ENCODE measurements at regions not wholly inside any gene's neighbourhood (a gene's known extent, or its start where the extent isn't known, plus 50 kb on each side); places are given as distances from the start of the nearest gene placed in this dataset.
A peak's percentile ranks its signal among the peaks of the same experiment; 100 is the strongest.

DNA sequence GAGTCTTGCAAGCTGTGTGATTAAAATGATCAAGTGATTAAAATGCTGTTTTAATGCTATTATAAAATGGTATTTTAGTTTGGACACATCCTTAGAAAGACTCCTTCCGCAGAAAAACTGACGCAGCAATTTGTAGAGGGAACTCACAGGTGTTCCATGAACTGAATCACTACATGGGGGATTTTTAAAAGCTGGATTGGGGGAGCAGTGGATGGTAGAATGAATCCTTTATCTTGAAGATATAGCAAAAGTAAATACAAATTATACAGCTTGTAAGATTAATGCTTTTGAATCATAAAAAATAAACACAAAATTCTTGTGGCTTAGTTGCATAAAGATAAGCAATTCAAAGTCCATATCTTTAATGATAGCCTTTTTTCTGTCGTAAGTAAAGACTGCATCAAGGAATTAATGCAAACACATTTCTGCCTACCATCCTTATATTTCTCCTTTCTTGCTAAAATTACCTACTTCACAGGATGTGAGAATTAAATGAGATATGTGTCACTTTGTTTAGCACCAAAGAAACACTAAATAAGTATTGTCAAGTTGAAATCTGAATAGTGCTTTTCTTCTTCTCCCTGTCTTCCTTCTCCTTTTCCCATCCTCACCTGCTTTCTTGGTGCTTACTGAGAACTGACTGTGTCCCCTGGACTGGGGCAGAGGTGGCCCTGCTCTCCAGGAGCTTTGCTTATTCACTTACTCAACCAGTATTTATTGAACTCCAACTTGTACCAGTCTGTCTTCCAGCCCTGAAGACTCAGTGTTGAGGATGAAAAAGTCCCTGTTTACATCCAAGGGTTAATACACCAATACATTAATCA, 61.5 kb upstream of the F3 start:
- H3K36me3 ChIP-seq (ENCODE audit: control insufficient read depth, insufficient read depth, low read length) = no peaks in the 10 kb centered on the region
- ChIA-PET CTCF (interaction anchor here (0.6 to 1.2 kb wide), 3 partner anchors 19 to 203 kb away, joined by 3 read pairs; no protein-coding TSS in a partner anchor), POLR2A (no interaction called here)
- TF ChIP-seq, protein P1, sequence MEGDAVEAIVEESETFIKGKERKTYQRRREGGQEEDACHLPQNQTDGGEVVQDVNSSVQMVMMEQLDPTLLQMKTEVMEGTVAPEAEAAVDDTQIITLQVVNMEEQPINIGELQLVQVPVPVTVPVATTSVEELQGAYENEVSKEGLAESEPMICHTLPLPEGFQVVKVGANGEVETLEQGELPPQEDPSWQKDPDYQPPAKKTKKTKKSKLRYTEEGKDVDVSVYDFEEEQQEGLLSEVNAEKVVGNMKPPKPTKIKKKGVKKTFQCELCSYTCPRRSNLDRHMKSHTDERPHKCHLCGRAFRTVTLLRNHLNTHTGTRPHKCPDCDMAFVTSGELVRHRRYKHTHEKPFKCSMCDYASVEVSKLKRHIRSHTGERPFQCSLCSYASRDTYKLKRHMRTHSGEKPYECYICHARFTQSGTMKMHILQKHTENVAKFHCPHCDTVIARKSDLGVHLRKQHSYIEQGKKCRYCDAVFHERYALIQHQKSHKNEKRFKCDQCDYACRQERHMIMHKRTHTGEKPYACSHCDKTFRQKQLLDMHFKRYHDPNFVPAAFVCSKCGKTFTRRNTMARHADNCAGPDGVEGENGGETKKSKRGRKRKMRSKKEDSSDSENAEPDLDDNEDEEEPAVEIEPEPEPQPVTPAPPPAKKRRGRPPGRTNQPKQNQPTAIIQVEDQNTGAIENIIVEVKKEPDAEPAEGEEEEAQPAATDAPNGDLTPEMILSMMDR (IDR thresholded peaks at IDR 0.05; ENCODE audit: insufficient read depth, low read depth, low read length) = no peak
- H3K27me3 ChIP-seq (ENCODE audit: control insufficient read depth, insufficient read depth, low read length) = no peaks in the 10 kb centered on the region; the same call in 1 of the 2 replicates
- H3K4me3 ChIP-seq (ENCODE audit: low read depth, low read length) = no peak overlapping the region
- no peak for DNase-seq (ENCODE audit: low read depth)

DNA sequence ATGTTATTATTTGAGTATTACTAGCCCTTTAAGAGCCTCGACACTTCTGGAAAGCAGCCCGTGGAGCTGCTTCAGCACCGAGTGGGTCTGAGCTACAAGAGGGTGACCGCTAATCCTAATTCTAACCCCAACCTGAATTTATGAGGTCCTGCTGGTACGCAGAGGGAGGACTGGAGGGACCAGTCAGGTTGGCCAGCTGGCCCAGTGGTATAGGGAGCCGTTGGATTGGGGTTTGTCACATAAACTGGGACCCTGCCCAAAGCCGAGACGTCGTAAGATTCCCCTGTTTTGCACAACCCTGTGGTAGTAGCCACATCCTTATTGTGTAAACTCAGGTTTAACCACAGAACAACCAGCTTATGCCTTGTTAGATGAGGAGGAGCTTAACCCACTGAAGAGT, 60.8 kb upstream of the F3 start:
- TF ChIP-seq, protein P1 (IDR thresholded peaks at IDR 0.05; ENCODE audit: insufficient read depth, low read depth, low read length) = no peak
- H3K4me3 ChIP-seq (ENCODE audit: low read depth, low read length) = no peak overlapping the region
- H3K36me3 ChIP-seq (ENCODE audit: control insufficient read depth, insufficient read depth, low read length) = no peaks in the 10 kb centered on the region
- no peak for DNase-seq (ENCODE audit: low read depth)
- ChIA-PET CTCF (interaction anchor here (1.0 to 1.2 kb wide), 2 partner anchors 19 to 204 kb away, joined by 3 read pairs; no protein-coding TSS in a partner anchor), POLR2A (no interaction called here)
- no peaks in the 10 kb centered on the region; the same call in 1 of the 2 replicates for H3K27me3 ChIP-seq (ENCODE audit: control insufficient read depth, insufficient read depth, low read length)

DNA sequence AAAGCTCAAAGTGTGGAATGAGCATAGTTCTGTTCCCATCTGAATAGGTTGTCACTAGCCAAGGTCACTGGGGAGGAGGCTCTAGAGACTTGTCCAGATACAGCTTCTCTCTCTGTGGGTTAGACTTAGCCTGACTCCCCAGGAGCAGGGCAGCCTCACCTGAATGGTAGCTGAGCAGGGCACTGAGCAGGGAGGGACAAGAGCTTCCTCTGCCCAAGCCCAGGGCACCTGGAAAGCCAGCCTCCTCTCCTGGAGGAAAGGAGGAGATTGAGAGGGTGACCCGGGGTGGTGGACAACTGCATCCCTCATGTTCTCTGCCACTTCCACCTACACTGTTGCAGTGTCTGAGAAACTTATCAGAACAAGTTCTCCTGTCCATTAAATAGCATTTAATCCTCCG, 59.0 kb upstream of the F3 start:
- Histone ChIP-seq H3K36me3 (ENCODE audit: control insufficient read depth, insufficient read depth, low read length) (no peaks in the 10 kb centered on the region), H3K4me3 (ENCODE audit: low read depth, low read length) (no peak overlapping the region), H3K27me3 (ENCODE audit: control insufficient read depth, insufficient read depth, low read length) (no peaks in the 10 kb centered on the region; the same call in 1 of the 2 replicates)
- no peak for DNase-seq (ENCODE audit: low read depth)
- TF ChIP-seq, protein P1 (IDR thresholded peaks at IDR 0.05; ENCODE audit: insufficient read depth, low read depth, low read length) = no peak
- POLR2A ChIA-PET = no interaction called here
- CTCF ChIA-PET = interaction anchor here (0.9 to 3.4 kb wide), 4 partner anchors 12 to 204 kb away, joined by 4 to 11 read pairs (median 5); no protein-coding TSS in a partner anchor

DNA sequence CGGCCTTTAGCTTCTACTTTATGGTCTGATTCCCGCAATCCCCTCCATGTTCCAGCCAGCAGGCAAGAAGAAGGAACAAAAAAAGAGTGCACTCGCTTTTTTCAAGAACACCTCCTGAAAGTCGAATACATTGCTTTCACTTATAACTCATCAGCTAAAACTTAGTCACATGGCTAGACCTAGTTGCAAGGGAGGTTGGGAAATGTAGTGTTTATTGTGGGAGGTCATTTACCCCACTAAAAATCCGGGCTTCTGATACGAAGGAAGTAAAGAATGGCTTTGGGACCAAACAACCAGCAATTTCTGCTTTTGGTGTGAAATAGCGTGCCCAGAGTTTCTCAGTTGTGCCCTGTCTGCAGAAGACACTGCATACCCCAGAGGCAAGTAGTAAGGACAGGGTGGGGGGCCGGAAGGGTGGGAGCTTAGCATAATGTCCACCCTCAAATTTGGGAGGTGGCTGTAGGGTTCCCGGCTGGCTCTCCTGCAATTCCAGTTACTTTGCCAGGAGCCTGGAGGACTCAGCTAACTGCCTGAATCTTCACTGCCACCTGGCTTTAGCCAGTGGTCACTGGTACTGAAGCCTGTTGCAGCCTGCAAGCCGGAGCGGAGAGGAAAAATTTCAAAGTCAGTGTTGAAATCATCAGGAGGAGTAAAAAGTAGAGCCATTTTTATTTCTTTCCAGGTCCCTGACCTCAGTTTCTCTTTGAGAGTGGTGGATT, 57.7 kb upstream of the F3 start:
- no peaks in the 10 kb centered on the region; the same call in 1 of the 2 replicates for H3K27me3 ChIP-seq (ENCODE audit: control insufficient read depth, insufficient read depth, low read length)
- H3K36me3 ChIP-seq (ENCODE audit: control insufficient read depth, insufficient read depth, low read length) = no peaks in the 10 kb centered on the region
- TF ChIP-seq, protein P1 (IDR thresholded peaks at IDR 0.05; ENCODE audit: insufficient read depth, low read depth, low read length) = peak; percentile 46
- no peak for DNase-seq (ENCODE audit: low read depth)
- CTCF ChIA-PET = interaction anchor here (0.9 to 3.4 kb wide), 4 partner anchors 59 to 205 kb away, joined by 3 to 11 read pairs (median 4); no protein-coding TSS in a partner anchor
- POLR2A ChIA-PET = no interaction called here
- no peak overlapping the region for H3K4me3 ChIP-seq (ENCODE audit: low read depth, low read length)

DNA sequence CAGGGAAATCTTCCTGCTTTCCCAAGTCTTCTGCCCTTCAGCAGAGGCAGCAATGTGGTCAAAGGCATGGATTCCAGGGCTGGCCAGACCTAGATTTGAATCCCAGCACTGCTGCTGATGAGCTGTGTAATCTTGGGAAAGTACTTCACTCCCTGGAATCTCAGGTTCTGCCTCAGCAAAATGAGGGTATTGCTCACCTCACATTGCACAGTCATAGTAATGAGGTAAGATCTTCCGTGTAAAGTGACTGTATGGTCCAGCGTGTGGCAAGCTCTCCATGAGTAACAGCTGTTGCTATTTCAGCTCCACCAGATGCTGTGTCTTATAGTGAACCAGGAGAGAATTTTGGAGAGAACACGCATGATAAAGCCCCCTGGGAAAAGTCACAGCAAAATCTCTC, 56.1 kb upstream of the F3 start:
- peak; percentile 24 for DNase-seq (ENCODE audit: low read depth)
- TF ChIP-seq, protein P1 (IDR thresholded peaks at IDR 0.05; ENCODE audit: insufficient read depth, low read depth, low read length) = no peak
- POLR2A ChIA-PET = no interaction called here
- CTCF ChIA-PET = interaction anchor here (0.6 to 3.4 kb wide), 3 partner anchors 55 to 207 kb away, joined by 3 to 11 read pairs (median 4); no protein-coding TSS in a partner anchor
- H3K27me3 ChIP-seq (ENCODE audit: control insufficient read depth, insufficient read depth, low read length) = no peaks in the 10 kb centered on the region; the same call in 1 of the 2 replicates
- no peaks in the 10 kb centered on the region for H3K36me3 ChIP-seq (ENCODE audit: control insufficient read depth, insufficient read depth, low read length)
- H3K4me3 ChIP-seq (ENCODE audit: low read depth, low read length) = no peak overlapping the region

Measured in BJ (cell line).